Ectodermal cell (in vitro differentiated cells): ENCODE measurements at regions not wholly inside any gene's neighbourhood (a gene's known extent, or its start where the extent isn't known, plus 50 kb on each side); places are given as distances from the start of the nearest gene placed in this dataset.

ENCODE experiments used
- H3K27ac ChIP-seq: 2 replicates; pipeline ENCODE4 v1.7.0; 2013; ENCODE audit warnings: mild to moderate bottlenecking, low read depth, low read length; ENCODE audit not compliant: insufficient read depth, poor library complexity, severe bottlenecking
- H3K27me3 ChIP-seq: 2 replicates; pipeline ENCODE4 v1.7.0; 2013; ENCODE audit warnings: mild to moderate bottlenecking, low read length; ENCODE audit not compliant: insufficient read depth, control insufficient read depth, poor library complexity, severe bottlenecking
- H3K36me3 ChIP-seq: one replicate; pipeline ENCODE4 v1.7.0; 2013; ENCODE audit warnings: low read length; ENCODE audit not compliant: control insufficient read depth, insufficient read depth
- H3K4me1 ChIP-seq: one replicate; pipeline ENCODE4 v1.7.0; 2013; ENCODE audit warnings: low read length; ENCODE audit not compliant: control insufficient read depth, insufficient read depth
- H3K4me3 ChIP-seq: 2 replicates; pipeline ENCODE4 v1.7.0; 2013; ENCODE audit warnings: low read depth, low read length, control low read depth; ENCODE audit not compliant: insufficient read depth
- H3K9me3 ChIP-seq: 2 replicates; pipeline ENCODE4 v1.7.0; 2013; ENCODE audit warnings: mild to moderate bottlenecking, low read length, moderate library complexity; ENCODE audit not compliant: control insufficient read depth
- WGBS, 2 experiments: methylation state at CpG; one replicate each; pipeline ENCODE4 v1.1.7; 2013; ENCODE audit warnings: missing lambda C conversion rate in 2 of 2; 5-methylcytosine and 5-hydroxymethylcytosine counted together

- Histone ChIP-seq H3K36me3 (no peaks in the 10 kb centered on the region), H3K27ac (no peak overlapping the region), H3K27me3 (no peaks in the 10 kb centered on the region), H3K4me1 (no peaks in the 10 kb centered on the region), H3K9me3 (no peaks in the 10 kb centered on the region), H3K4me3 (no peak overlapping the region)
- 98% methylated on average over 2 of the region's 2 CpGs for WGBS, 2 experiments
These were observed 94.0 kb upstream of the STEAP1B start for GRCh38 chr7:22594020-22594419.

- no peak overlapping the region for H3K27ac ChIP-seq
- H3K36me3 ChIP-seq, result no peaks in the 10 kb centered on the region
- no peak overlapping the region for H3K4me3 ChIP-seq
- 94 to 97% methylated on average over 2 of the region's 2 CpGs for WGBS, 2 experiments
- no peaks in the 10 kb centered on the region for H3K9me3 ChIP-seq
- H3K27me3 ChIP-seq, result no peaks in the 10 kb centered on the region
- H3K4me1 ChIP-seq, result no peaks in the 10 kb centered on the region
These were observed 91.3 kb upstream of the STEAP1B start for GRCh38 chr7:22591271-22591670.

- Histone ChIP-seq H3K9me3 (no peaks in the 10 kb centered on the region), H3K27ac (no peak overlapping the region), H3K4me3 (no peak overlapping the region), H3K27me3 (no peaks in the 10 kb centered on the region), H3K4me1 (no peaks in the 10 kb centered on the region), H3K36me3 (no peaks in the 10 kb centered on the region)
- 63 to 66% methylated on average over 10 of the region's 10 CpGs for WGBS, 2 experiments
These were observed 89.7 kb upstream of the STEAP1B start for GRCh38 chr7:22589641-22590201.

DNA sequence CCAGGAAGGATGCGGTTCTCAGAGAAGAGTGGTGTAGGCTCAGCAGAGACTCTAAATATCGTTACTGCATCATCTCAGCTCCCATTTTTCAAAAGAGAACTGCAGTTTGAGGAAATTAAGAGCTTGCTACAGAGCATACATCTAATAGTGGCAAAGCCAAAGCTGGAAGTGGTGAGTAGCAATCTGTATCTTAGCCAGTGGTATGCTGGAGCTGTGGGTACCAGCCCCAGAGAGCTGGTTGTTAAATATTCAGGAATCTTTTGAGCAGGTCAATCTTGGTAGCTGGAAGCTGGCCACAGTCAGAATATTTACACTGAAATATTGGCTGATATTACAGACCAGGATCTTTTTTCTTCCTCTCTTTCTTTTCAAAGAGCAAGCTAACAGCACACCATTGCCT, 88.4 kb upstream of the STEAP1B start:
- H3K27ac ChIP-seq, result no peak overlapping the region
- WGBS, 2 experiments, result 93 to 94% methylated on average over 2 of the region's 2 CpGs

DNA sequence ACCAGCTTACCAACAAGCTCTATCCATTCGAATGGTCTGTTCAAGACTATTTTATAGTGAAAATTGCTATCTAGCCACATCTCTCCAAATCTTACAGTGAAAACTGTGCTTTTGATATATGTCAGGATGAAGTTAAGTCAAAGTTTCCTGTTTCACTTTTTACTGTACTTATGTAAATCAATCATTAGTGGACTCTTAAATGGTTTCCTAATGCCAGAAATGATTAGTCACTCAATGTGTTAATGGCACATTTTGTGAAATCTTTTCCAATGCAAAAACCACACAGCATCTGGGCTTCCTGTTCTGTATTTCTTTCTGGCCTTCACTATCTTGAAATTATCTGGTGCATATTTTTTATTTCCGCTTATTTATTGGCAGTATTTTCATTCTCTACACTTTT, 87.3 kb upstream of the STEAP1B start:
- 78 to 100% methylated on average over 2 of the region's 2 CpGs for WGBS, 2 experiments
- Histone ChIP-seq H3K4me3 (no peak overlapping the region), H3K27me3 (no peaks in the 10 kb centered on the region), H3K4me1 (no peaks in the 10 kb centered on the region), H3K9me3 (no peaks in the 10 kb centered on the region), H3K36me3 (no peaks in the 10 kb centered on the region), H3K27ac (no peak overlapping the region)

More for the DNA sequence above, 88.4 kb upstream of the STEAP1B start:
- no peaks in the 10 kb centered on the region for H3K36me3 ChIP-seq
- no peak overlapping the region for H3K4me3 ChIP-seq
- no peaks in the 10 kb centered on the region for H3K4me1 ChIP-seq
- no peaks in the 10 kb centered on the region for H3K27me3 ChIP-seq
- H3K9me3 ChIP-seq, result no peaks in the 10 kb centered on the region

DNA sequence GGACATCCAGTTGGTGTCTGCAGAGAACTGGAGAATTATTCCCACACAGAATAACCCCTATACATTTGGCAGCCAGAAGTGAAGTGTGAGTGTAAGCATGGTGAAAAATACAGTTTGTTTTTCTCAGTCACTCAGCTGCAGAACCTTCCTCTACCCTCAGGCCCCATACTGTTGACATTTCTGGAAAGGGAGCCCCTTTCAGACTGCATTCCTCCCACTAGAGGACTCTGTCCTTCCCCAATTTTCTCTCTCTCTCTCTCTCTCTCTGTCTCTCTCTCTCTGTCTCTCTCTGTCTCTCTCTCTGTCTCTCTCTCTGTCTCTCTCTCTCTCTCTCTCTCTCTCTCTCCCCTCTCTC, 86.8 kb upstream of the STEAP1B start:
- no peaks in the 10 kb centered on the region for H3K36me3 ChIP-seq
- H3K27me3 ChIP-seq, result no peaks in the 10 kb centered on the region
- H3K4me1 ChIP-seq, result no peaks in the 10 kb centered on the region
- no peak overlapping the region for H3K4me3 ChIP-seq
- H3K27ac ChIP-seq, result no peak overlapping the region
- H3K9me3 ChIP-seq, result no peaks in the 10 kb centered on the region

DNA sequence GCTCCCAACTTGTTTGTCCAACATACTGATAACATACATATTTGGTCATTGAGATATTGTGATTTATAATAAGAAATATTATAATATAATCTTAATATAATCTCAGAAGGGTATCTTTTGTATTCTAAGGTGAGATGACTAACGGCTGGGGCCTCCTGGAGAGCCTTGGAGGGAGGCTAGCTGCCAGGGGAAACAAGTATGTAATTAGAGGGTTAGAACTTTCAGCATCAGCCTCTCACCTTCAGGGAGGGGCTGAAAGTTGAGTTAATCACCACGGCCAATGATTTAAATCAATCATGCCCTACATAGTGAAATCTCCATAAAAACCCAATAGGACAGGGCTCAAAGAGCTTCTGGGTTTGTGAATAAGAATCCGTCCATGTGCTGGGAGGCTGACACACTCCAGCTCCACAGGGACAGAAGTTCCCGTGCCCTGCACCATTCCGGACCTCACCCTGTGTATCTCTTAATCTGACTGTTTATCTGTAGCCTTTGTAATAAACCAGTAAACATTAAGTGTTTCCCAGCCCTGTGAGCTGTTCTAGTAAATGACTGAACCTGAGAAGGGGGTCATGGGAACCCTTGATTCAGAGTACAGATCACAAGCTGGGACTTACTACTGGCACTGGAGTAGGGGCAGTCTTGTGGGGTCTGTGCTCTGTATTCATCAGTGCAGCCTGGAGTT, 86.3 kb upstream of the STEAP1B start:
- no peaks in the 10 kb centered on the region for H3K9me3 ChIP-seq
- H3K4me3 ChIP-seq, result no peak overlapping the region
- WGBS, 2 experiments, result 89 to 90% methylated on average over 4 to 5 of the region's 5 CpGs
- H3K36me3 ChIP-seq, result no peaks in the 10 kb centered on the region
- no peaks in the 10 kb centered on the region for H3K4me1 ChIP-seq
- no peaks in the 10 kb centered on the region for H3K27me3 ChIP-seq
- no peak overlapping the region for H3K27ac ChIP-seq

DNA sequence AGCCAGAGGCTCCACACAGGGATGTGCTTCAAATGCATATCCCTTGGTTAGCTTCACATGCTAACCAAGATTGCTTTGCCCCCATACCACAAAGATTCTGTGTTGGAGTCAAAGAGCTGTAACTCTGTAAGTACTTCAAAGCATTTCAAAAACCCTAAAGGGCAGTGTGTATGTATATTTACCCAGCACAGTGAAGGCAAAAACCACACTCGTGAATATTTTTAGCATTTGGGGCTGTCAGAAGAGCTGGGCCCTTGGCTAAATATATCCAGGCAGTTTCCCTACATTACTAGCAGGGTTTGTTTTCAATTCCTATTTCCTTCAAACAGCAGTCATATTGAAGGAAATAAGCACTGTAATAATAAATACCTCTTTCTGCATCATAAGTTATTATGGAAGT, 84.2 kb upstream of the STEAP1B start:
- H3K36me3 ChIP-seq, result no peaks in the 10 kb centered on the region
- H3K4me3 ChIP-seq, result no peak overlapping the region
- H3K27me3 ChIP-seq, result no peaks in the 10 kb centered on the region
- no peaks in the 10 kb centered on the region for H3K9me3 ChIP-seq
- WGBS, 2 experiments, result 93 to 100% methylated on average over 1 of the region's 1 CpG
- H3K27ac ChIP-seq, result no peak overlapping the region
- no peaks in the 10 kb centered on the region for H3K4me1 ChIP-seq

DNA sequence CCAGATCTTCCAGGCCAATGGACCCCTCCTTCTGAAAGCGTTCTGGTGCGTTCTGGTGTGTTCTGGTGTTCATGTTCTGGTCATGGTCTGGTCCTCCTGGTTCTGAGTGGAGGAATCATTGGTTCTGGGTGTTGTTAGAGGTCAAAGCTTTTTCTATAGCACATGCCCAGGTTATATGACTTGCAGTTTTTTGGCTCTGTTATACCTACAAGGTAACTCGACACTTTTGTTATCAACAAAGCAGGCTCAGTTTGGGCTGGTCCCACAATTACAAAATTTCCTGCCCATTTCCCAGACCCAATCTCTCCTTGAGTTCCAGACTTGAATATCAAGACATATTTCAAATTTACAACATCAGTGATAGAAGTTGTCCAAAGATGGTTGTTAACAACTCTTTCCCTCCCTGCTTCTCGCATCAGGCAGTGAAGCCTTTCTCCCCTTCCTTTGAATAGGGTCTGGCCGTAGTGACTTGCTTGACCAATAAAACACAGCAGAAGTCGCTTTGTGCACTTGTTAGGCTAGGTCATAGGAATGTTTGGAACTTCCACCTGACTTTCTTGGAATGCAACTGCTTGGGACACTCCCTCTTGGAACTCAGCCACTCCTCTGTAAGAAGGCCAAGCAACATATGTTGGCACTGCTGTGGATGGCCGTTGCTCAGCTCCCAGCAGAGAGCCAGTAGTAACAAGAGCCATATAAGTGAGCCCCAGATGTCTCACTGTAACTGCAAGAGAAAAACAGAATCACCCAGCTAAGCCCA, 83.1 kb upstream of the STEAP1B start:
- WGBS, 2 experiments, result 76 to 88% methylated on average over 6 to 7 of the region's 7 CpGs
- H3K4me3 ChIP-seq, result no peak overlapping the region
- no peaks in the 10 kb centered on the region for H3K4me1 ChIP-seq
- H3K36me3 ChIP-seq, result no peaks in the 10 kb centered on the region
- no peaks in the 10 kb centered on the region for H3K9me3 ChIP-seq
- no peak overlapping the region for H3K27ac ChIP-seq
- no peaks in the 10 kb centered on the region for H3K27me3 ChIP-seq

DNA sequence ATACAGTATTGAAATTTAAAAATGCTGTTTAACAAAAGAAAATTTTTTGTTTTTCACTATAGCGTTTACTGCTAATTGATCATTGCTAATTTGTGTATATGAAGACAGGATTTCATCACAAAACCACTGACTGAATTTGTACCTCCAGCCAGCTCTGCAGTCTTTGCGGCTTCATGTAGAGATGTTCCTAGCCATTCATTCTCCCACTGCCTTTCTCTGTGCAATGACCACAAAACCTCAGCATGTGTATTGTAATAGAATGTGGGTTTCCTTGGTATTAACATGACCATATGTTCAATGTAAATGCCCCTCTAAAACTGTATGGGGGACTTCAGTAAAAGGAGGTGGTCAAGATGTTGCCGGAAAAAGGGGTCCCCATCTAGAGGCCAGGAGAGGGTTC, 81.1 kb upstream of the STEAP1B start:
- WGBS, 2 experiments, result 88 to 100% methylated on average over 1 to 3 of the region's 3 CpGs
- Histone ChIP-seq H3K4me3 (no peak overlapping the region), H3K36me3 (no peaks in the 10 kb centered on the region), H3K4me1 (no peaks in the 10 kb centered on the region), H3K27me3 (no peaks in the 10 kb centered on the region), H3K9me3 (no peaks in the 10 kb centered on the region), H3K27ac (no peak overlapping the region)
